ENCODE measurements at regions not wholly inside any gene's neighbourhood (a gene's known extent, or its start where the extent isn't known, plus 50 kb on each side); places are given as distances from the start of the nearest gene placed in this dataset.

- H3K27me3 ChIP-seq (ENCODE audit: insufficient read depth, low read length, poor library complexity), result no peaks in the 10 kb centered on the region
- no peak overlapping the region for H3K27ac ChIP-seq (ENCODE audit: low read depth, low read length)
- H3K9ac ChIP-seq (ENCODE audit: low read length), result no peak overlapping the region
- H3K36me3 ChIP-seq (ENCODE audit: control insufficient read depth, insufficient read depth, low read length), result no peaks in the 10 kb centered on the region
- no CpG with 5 or more reads among the region's 5 CpGs for WGBS (ENCODE audit: extremely low coverage, insufficient coverage, low lambda C conversion rate)
- H2BK15ac ChIP-seq (replicated peaks; ENCODE audit: low read depth), result no peak overlapping the region
- no peak overlapping the region for H3K18ac ChIP-seq (ENCODE audit: low read length)
- H3K79me2 ChIP-seq (ENCODE audit: control insufficient read depth, insufficient read depth, low read length), result no peaks in the 10 kb centered on the region
- no peaks in the 10 kb centered on the region for H3K79me1 ChIP-seq (ENCODE audit: low read length)
- no peak overlapping the region for H4K5ac ChIP-seq (ENCODE audit: low read length)
- no peak overlapping the region for H2BK120ac ChIP-seq (ENCODE audit: low read depth, low read length)
- no peak for DNase-seq
- H2BK5ac ChIP-seq (ENCODE audit: low read length), result no peak overlapping the region
- H2AK5ac ChIP-seq (ENCODE audit: low read length), result no peak overlapping the region
- H4K8ac ChIP-seq (ENCODE audit: low read depth, low read length), result no peak overlapping the region
- H3K23ac ChIP-seq (ENCODE audit: low read length), result no peak overlapping the region
- no peak overlapping the region for H3K4ac ChIP-seq (ENCODE audit: low read depth, low read length)
- H3K4me2 ChIP-seq (ENCODE audit: low read length), result no peak overlapping the region
- no peak overlapping the region for H3K4me3 ChIP-seq (ENCODE audit: low read length)
- no peaks in the 10 kb centered on the region for H3K4me1 ChIP-seq (ENCODE audit: control insufficient read depth, low read depth, low read length)
- no peak overlapping the region for H3K56ac ChIP-seq (ENCODE audit: low read length)
Observed at GRCh38 chr14:54048736-54049135, 92.1 kb upstream of the BMP4 start.

GRCh38 chr14:54050759-54051158 lies 94.1 kb upstream of the BMP4 start:
- H3K4me3 ChIP-seq (ENCODE audit: low read length), result no peak overlapping the region
- H3K36me3 ChIP-seq (ENCODE audit: control insufficient read depth, insufficient read depth, low read length), result no peaks in the 10 kb centered on the region
- H3K27ac ChIP-seq (ENCODE audit: low read depth, low read length), result no peak overlapping the region
- WGBS (ENCODE audit: extremely low coverage, insufficient coverage, low lambda C conversion rate), result no CpG with 5 or more reads among the region's 3 CpGs
- no peak for DNase-seq
- no peak overlapping the region for H2BK120ac ChIP-seq (ENCODE audit: low read depth, low read length)
- no peaks in the 10 kb centered on the region for H3K79me2 ChIP-seq (ENCODE audit: control insufficient read depth, insufficient read depth, low read length)
- no peak overlapping the region for H3K4me2 ChIP-seq (ENCODE audit: low read length)
- no peak overlapping the region for H3K23ac ChIP-seq (ENCODE audit: low read length)
- no peak overlapping the region for H3K56ac ChIP-seq (ENCODE audit: low read length)
- no peak overlapping the region for H3K18ac ChIP-seq (ENCODE audit: low read length)
- H2AK5ac ChIP-seq (ENCODE audit: low read length), result no peak overlapping the region
- H3K27me3 ChIP-seq (ENCODE audit: insufficient read depth, low read length, poor library complexity), result no peaks in the 10 kb centered on the region
- no peaks in the 10 kb centered on the region for H3K4me1 ChIP-seq (ENCODE audit: control insufficient read depth, low read depth, low read length)
- H3K4ac ChIP-seq (ENCODE audit: low read depth, low read length), result no peak overlapping the region
- H3K79me1 ChIP-seq (ENCODE audit: low read length), result no peaks in the 10 kb centered on the region
- no peak overlapping the region for H4K5ac ChIP-seq (ENCODE audit: low read length)
- H2BK15ac ChIP-seq (replicated peaks; ENCODE audit: low read depth), result no peak overlapping the region
- H3K9ac ChIP-seq (ENCODE audit: low read length), result no peak overlapping the region
- H4K8ac ChIP-seq (ENCODE audit: low read depth, low read length), result no peak overlapping the region
- no peak overlapping the region for H2BK5ac ChIP-seq (ENCODE audit: low read length)

DNA sequence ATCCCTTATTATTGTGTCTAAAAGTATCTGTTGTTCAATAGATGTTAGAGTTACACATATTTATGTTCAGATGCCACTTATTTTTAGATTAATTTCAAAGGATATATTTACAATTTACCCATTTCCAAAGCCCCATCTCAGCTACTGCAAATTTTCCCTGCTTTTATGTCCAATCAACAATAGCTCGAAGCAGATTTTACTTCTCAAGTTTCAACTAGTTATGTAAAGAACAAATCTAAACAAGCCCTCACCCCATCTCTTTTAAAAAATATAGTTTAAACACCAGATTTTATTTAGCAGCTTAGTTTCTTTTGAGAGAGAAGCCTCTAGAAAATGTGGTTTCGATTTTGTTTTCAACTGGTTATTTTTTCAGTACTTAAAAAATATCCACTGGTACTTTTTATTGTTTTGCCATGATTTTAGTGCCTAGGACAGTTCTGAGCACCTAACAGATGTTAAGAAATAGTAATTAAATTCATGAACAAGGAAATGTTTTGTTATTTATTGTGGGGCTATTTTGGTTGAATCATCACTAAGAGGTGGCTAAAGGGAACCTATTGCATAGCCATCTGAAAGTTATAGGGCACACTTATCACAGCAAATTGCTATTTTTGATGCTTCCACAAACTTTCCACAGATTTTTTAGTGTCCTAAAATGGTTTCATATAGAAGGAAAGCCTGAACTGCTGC lies 96.2 kb upstream of the BMP4 start:
- Histone ChIP-seq H3K18ac (ENCODE audit: low read length) (no peak overlapping the region), H3K9ac (ENCODE audit: low read length) (no peak overlapping the region), H3K4ac (ENCODE audit: low read depth, low read length) (no peak overlapping the region), H4K5ac (ENCODE audit: low read length) (no peak overlapping the region), H3K79me2 (ENCODE audit: control insufficient read depth, insufficient read depth, low read length) (no peaks in the 10 kb centered on the region), H3K4me2 (ENCODE audit: low read length) (no peak overlapping the region), H3K56ac (ENCODE audit: low read length) (no peak overlapping the region), H3K27ac (ENCODE audit: low read depth, low read length) (no peak overlapping the region), H2AK5ac (ENCODE audit: low read length) (no peak overlapping the region), H3K79me1 (ENCODE audit: low read length) (no peaks in the 10 kb centered on the region), H3K4me1 (ENCODE audit: control insufficient read depth, low read depth, low read length) (no peaks in the 10 kb centered on the region), H4K8ac (ENCODE audit: low read depth, low read length) (no peak overlapping the region), H3K4me3 (ENCODE audit: low read length) (no peak overlapping the region), H2BK15ac (replicated peaks; ENCODE audit: low read depth) (no peak overlapping the region), H3K36me3 (ENCODE audit: control insufficient read depth, insufficient read depth, low read length) (no peaks in the 10 kb centered on the region), H3K27me3 (ENCODE audit: insufficient read depth, low read length, poor library complexity) (no peaks in the 10 kb centered on the region), H3K23ac (ENCODE audit: low read length) (no peak overlapping the region), H2BK5ac (ENCODE audit: low read length) (no peak overlapping the region), H2BK120ac (ENCODE audit: low read depth, low read length) (no peak overlapping the region)
- no CpG with 5 or more reads among the region's 2 CpGs for WGBS (ENCODE audit: extremely low coverage, insufficient coverage, low lambda C conversion rate)
- no peak for DNase-seq

DNA sequence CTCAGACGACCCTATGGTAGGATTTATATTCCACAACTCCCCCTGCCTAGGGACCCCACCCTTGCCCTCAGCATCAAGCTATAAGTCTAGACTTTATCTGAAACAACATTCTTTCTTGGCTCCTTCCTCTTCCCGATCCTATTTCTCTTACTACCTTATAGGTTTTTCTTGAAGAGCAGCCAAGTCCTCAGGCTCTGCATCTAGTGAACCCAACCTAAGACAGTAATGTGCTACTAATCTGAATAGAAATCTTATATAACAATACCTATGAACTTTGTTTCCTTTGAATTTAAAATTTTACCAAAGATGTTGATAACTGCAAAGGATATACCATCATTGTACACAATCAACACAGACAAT lies 96.7 kb upstream of the BMP4 start:
- H3K79me2 ChIP-seq (ENCODE audit: control insufficient read depth, insufficient read depth, low read length), result no peaks in the 10 kb centered on the region
- no peak overlapping the region for H3K4me3 ChIP-seq (ENCODE audit: low read length)
- H3K56ac ChIP-seq (ENCODE audit: low read length), result no peak overlapping the region
- no peak overlapping the region for H3K23ac ChIP-seq (ENCODE audit: low read length)
- H3K36me3 ChIP-seq (ENCODE audit: control insufficient read depth, insufficient read depth, low read length), result no peaks in the 10 kb centered on the region
- DNase-seq, result no peak
- no peak overlapping the region for H2BK15ac ChIP-seq (replicated peaks; ENCODE audit: low read depth)
- no peaks in the 10 kb centered on the region for H3K79me1 ChIP-seq (ENCODE audit: low read length)
- no peak overlapping the region for H3K4ac ChIP-seq (ENCODE audit: low read depth, low read length)
- no peak overlapping the region for H3K9ac ChIP-seq (ENCODE audit: low read length)
- H2AK5ac ChIP-seq (ENCODE audit: low read length), result no peak overlapping the region
- H2BK120ac ChIP-seq (ENCODE audit: low read depth, low read length), result no peak overlapping the region
- H3K27ac ChIP-seq (ENCODE audit: low read depth, low read length), result no peak overlapping the region
- H2BK5ac ChIP-seq (ENCODE audit: low read length), result no peak overlapping the region
- H4K8ac ChIP-seq (ENCODE audit: low read depth, low read length), result no peak overlapping the region
- no peaks in the 10 kb centered on the region for H3K27me3 ChIP-seq (ENCODE audit: insufficient read depth, low read length, poor library complexity)
- no peak overlapping the region for H4K5ac ChIP-seq (ENCODE audit: low read length)
- H3K4me1 ChIP-seq (ENCODE audit: control insufficient read depth, low read depth, low read length), result no peaks in the 10 kb centered on the region
- no CpG with 5 or more reads among the region's 2 CpGs for WGBS (ENCODE audit: extremely low coverage, insufficient coverage, low lambda C conversion rate)
- no peak overlapping the region for H3K4me2 ChIP-seq (ENCODE audit: low read length)
- no peak overlapping the region for H3K18ac ChIP-seq (ENCODE audit: low read length)

GRCh38 chr14:54058505-54058904 lies 101.9 kb upstream of the BMP4 start:
- no peak overlapping the region for H3K23ac ChIP-seq (ENCODE audit: low read length)
- H2AK5ac ChIP-seq (ENCODE audit: low read length), result no peak overlapping the region
- no peak overlapping the region for H3K4me3 ChIP-seq (ENCODE audit: low read length)
- H3K27ac ChIP-seq (ENCODE audit: low read depth, low read length), result no peak overlapping the region
- no peak overlapping the region for H2BK5ac ChIP-seq (ENCODE audit: low read length)
- H3K4ac ChIP-seq (ENCODE audit: low read depth, low read length), result no peak overlapping the region
- H3K79me2 ChIP-seq (ENCODE audit: control insufficient read depth, insufficient read depth, low read length), result no peaks in the 10 kb centered on the region
- no peaks in the 10 kb centered on the region for H3K27me3 ChIP-seq (ENCODE audit: insufficient read depth, low read length, poor library complexity)
- DNase-seq, result no peak
- no peak overlapping the region for H3K9ac ChIP-seq (ENCODE audit: low read length)
- no peak overlapping the region for H3K18ac ChIP-seq (ENCODE audit: low read length)
- no peak overlapping the region for H3K4me2 ChIP-seq (ENCODE audit: low read length)
- H2BK15ac ChIP-seq (replicated peaks; ENCODE audit: low read depth), result no peak overlapping the region
- H2BK120ac ChIP-seq (ENCODE audit: low read depth, low read length), result no peak overlapping the region
- H3K4me1 ChIP-seq (ENCODE audit: control insufficient read depth, low read depth, low read length), result no peaks in the 10 kb centered on the region
- no peaks in the 10 kb centered on the region for H3K36me3 ChIP-seq (ENCODE audit: control insufficient read depth, insufficient read depth, low read length)
- H3K79me1 ChIP-seq (ENCODE audit: low read length), result no peaks in the 10 kb centered on the region
- H4K5ac ChIP-seq (ENCODE audit: low read length), result no peak overlapping the region
- no CpG with 5 or more reads among the region's 2 CpGs for WGBS (ENCODE audit: extremely low coverage, insufficient coverage, low lambda C conversion rate)
- no peak overlapping the region for H3K56ac ChIP-seq (ENCODE audit: low read length)
- no peak overlapping the region for H4K8ac ChIP-seq (ENCODE audit: low read depth, low read length)

- H3K18ac ChIP-seq (ENCODE audit: low read length), result no peak overlapping the region
- WGBS (ENCODE audit: extremely low coverage, insufficient coverage, low lambda C conversion rate), result no CpG with 5 or more reads among the region's 3 CpGs
Observed at GRCh38 chr14:54083549-54084239, 127.1 kb upstream of the BMP4 start.

More at GRCh38 chr14:54083549-54084239, 127.1 kb upstream of the BMP4 start:
- no peak overlapping the region for H3K23ac ChIP-seq (ENCODE audit: low read length)
- no peaks in the 10 kb centered on the region for H3K79me2 ChIP-seq (ENCODE audit: control insufficient read depth, insufficient read depth, low read length)
- no peak overlapping the region for H2BK5ac ChIP-seq (ENCODE audit: low read length)
- H3K79me1 ChIP-seq (ENCODE audit: low read length), result no peaks in the 10 kb centered on the region
- H2BK120ac ChIP-seq (ENCODE audit: low read depth, low read length), result no peak overlapping the region
- DNase-seq, result no peak
- no peaks in the 10 kb centered on the region for H3K36me3 ChIP-seq (ENCODE audit: control insufficient read depth, insufficient read depth, low read length)
- H4K5ac ChIP-seq (ENCODE audit: low read length), result no peak overlapping the region
- no peak overlapping the region for H3K56ac ChIP-seq (ENCODE audit: low read length)
- no peak overlapping the region for H4K8ac ChIP-seq (ENCODE audit: low read depth, low read length)
- no peak overlapping the region for H3K4me2 ChIP-seq (ENCODE audit: low read length)
- no peaks in the 10 kb centered on the region for H3K27me3 ChIP-seq (ENCODE audit: insufficient read depth, low read length, poor library complexity)
- H3K4ac ChIP-seq (ENCODE audit: low read depth, low read length), result no peak overlapping the region
- no peak overlapping the region for H3K27ac ChIP-seq (ENCODE audit: low read depth, low read length)
- no peaks in the 10 kb centered on the region for H3K4me1 ChIP-seq (ENCODE audit: control insufficient read depth, low read depth, low read length)
- no peak overlapping the region for H2BK15ac ChIP-seq (replicated peaks; ENCODE audit: low read depth)
- H3K9ac ChIP-seq (ENCODE audit: low read length), result no peak overlapping the region
- no peak overlapping the region for H3K4me3 ChIP-seq (ENCODE audit: low read length)
- no peak overlapping the region for H2AK5ac ChIP-seq (ENCODE audit: low read length)
